ENCODE measurements at regions not wholly inside any gene's neighbourhood (a gene's known extent, or its start where the extent isn't known, plus 50 kb on each side); places are given as distances from the start of the nearest gene placed in this dataset.

DNA sequence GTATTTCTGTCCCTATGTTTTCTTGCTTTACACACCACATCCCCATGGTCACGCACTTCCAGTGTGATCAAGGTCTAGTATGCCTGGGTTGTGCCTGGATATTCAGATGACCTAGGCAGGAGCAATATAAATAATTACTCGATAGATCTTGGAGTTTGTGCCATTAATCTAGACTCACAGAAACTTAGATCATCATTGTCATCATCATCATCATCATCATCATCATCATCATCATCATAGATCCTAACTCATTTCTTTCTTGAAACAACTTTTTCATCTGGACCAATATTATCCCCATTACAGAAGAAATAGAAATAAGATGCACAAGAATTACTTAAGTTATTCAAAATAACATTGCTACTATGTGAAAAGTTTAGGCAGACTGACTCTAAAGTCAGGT is 130.3 kb upstream of the LRRTM4 start:
- Histone ChIP-seq H3K27me3 (ENCODE audit: control insufficient read depth, insufficient read depth, low read length) (no peaks in the 10 kb centered on the region), H3K4me3 (ENCODE audit: insufficient read depth, low read depth, low read length) (no peak overlapping the region), H2BK5ac (ENCODE audit: low read depth, low read length, poor library complexity, severe bottlenecking) (no peak overlapping the region), H3K4me2 (ENCODE audit: low read depth, low read length) (no peak overlapping the region), H3K79me1 (ENCODE audit: low read depth in 1 of 2, low read length in 2 of 2) (no peaks in the 10 kb centered on the region), H3K14ac (replicated peaks; ENCODE audit: low read depth, low read length) (no peak overlapping the region), H4K20me1 (ENCODE audit: insufficient read depth, low read length) (no peaks in the 10 kb centered on the region), H3K4ac (ENCODE audit: low read depth, low read length) (no peak overlapping the region), H3K9me3 (ENCODE audit: control insufficient read depth, insufficient read depth, low read length) (peaks cover 5% of the 10 kb centered on the region; the same call in 1 of the 2 replicates), H4K91ac (ENCODE audit: insufficient read depth, low read depth, low read length) (no peak overlapping the region), H2AFZ (replicated peaks; ENCODE audit: low read length, poor library complexity) (no peak overlapping the region), H3K18ac (ENCODE audit: low read depth, low read length) (no peak overlapping the region), H3K23ac (ENCODE audit: low read depth, low read length) (no peak overlapping the region), H3K9me1 (ENCODE audit: insufficient read depth, low read length) (no peaks in the 10 kb centered on the region), H3K4me1 (ENCODE audit: control insufficient read depth, insufficient read depth, low read length) (no peaks in the 10 kb centered on the region), H2BK15ac (ENCODE audit: low read depth, low read length) (no peak overlapping the region), H3K36me3 (ENCODE audit: control insufficient read depth, insufficient read depth, low read length) (no peaks in the 10 kb centered on the region), H2AK9ac (replicated peaks; ENCODE audit: low read depth, low read length, poor library complexity) (no peak overlapping the region), H3K56ac (ENCODE audit: extremely low read depth, insufficient read depth, low read length) (no peak overlapping the region), H2BK20ac (ENCODE audit: low read depth, low read length) (no peak overlapping the region), H3K9ac (ENCODE audit: low read depth, low read length) (no peak overlapping the region), H3K27ac (ENCODE audit: insufficient read depth, low read length) (no peak overlapping the region), H2AK5ac (ENCODE audit: low read depth, low read length) (no peak overlapping the region), H4K8ac (ENCODE audit: low read depth in 2 of 2, low read length in 2 of 2) (no peak overlapping the region), H4K5ac (ENCODE audit: low read depth, low read length) (no peak overlapping the region), H2BK120ac (ENCODE audit: low read depth, low read length) (no peak overlapping the region)
- TF ChIP-seq, protein P1, sequence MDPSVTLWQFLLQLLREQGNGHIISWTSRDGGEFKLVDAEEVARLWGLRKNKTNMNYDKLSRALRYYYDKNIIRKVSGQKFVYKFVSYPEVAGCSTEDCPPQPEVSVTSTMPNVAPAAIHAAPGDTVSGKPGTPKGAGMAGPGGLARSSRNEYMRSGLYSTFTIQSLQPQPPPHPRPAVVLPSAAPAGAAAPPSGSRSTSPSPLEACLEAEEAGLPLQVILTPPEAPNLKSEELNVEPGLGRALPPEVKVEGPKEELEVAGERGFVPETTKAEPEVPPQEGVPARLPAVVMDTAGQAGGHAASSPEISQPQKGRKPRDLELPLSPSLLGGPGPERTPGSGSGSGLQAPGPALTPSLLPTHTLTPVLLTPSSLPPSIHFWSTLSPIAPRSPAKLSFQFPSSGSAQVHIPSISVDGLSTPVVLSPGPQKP (IDR thresholded peaks at IDR 0.05; ENCODE audit: borderline replicate concordance, low read depth, low read length) = no peak
- TF ChIP-seq RCOR1 (IDR thresholded peaks at IDR 0.05; ENCODE audit: insufficient replicate concordance, low read length) (no peak), RAD21 (IDR thresholded peaks at IDR 0.05; ENCODE audit: low read length) (no peak), POLR2A (IDR thresholded peaks at IDR 0.05; ENCODE audit: low read depth, low read length) (no peak), BHLHE40 (IDR thresholded peaks at IDR 0.05; ENCODE audit: low read depth, low read length) (no peak), MAFK (IDR thresholded peaks at IDR 0.05; ENCODE audit: low read depth, low read length) (no peak), CHD1 (IDR thresholded peaks at IDR 0.05; ENCODE audit: low read depth, low read length) (no peak), NFE2L2 (IDR thresholded peaks at IDR 0.05; ENCODE audit: low read depth, low read length) (no peak), MXI1 (IDR thresholded peaks at IDR 0.05; ENCODE audit: borderline replicate concordance, low read depth, low read length) (no peak), SMC3 (IDR thresholded peaks at IDR 0.05; ENCODE audit: low read depth, low read length) (no peak), MAZ (IDR thresholded peaks at IDR 0.05; ENCODE audit: borderline replicate concordance, low read depth, low read length) (no peak), FOS (IDR thresholded peaks at IDR 0.05; ENCODE audit: low read depth, low read length) (no peak), RFX5 (IDR thresholded peaks at IDR 0.05; ENCODE audit: low read depth, low read length) (no peak), CEBPB (IDR thresholded peaks at IDR 0.05; ENCODE audit: low read depth, low read length) (no peak)
- TF ChIP-seq, protein P2, sequence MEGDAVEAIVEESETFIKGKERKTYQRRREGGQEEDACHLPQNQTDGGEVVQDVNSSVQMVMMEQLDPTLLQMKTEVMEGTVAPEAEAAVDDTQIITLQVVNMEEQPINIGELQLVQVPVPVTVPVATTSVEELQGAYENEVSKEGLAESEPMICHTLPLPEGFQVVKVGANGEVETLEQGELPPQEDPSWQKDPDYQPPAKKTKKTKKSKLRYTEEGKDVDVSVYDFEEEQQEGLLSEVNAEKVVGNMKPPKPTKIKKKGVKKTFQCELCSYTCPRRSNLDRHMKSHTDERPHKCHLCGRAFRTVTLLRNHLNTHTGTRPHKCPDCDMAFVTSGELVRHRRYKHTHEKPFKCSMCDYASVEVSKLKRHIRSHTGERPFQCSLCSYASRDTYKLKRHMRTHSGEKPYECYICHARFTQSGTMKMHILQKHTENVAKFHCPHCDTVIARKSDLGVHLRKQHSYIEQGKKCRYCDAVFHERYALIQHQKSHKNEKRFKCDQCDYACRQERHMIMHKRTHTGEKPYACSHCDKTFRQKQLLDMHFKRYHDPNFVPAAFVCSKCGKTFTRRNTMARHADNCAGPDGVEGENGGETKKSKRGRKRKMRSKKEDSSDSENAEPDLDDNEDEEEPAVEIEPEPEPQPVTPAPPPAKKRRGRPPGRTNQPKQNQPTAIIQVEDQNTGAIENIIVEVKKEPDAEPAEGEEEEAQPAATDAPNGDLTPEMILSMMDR (conservative IDR thresholded peaks at IDR 0.05; ENCODE audit: low read depth, low read length) = no peak
- TF ChIP-seq, protein P3, sequence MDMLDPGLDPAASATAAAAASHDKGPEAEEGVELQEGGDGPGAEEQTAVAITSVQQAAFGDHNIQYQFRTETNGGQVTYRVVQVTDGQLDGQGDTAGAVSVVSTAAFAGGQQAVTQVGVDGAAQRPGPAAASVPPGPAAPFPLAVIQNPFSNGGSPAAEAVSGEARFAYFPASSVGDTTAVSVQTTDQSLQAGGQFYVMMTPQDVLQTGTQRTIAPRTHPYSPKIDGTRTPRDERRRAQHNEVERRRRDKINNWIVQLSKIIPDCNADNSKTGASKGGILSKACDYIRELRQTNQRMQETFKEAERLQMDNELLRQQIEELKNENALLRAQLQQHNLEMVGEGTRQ (IDR thresholded peaks at IDR 0.05; ENCODE audit: low read depth, low read length) = no peak
- no TSS peak for BruUV-seq (replicated peaks)
- no peak for DNase-seq
- dilution Hi-C loops (cut with HindIII; ENCODE audit: low sequenced_read_pairs, unreplicated experiment) = no loop called here
- ChIA-PET CTCF (no interaction called here), POLR2A (ENCODE audit: unreplicated experiment) (no interaction called here)
- no peak for ATAC-seq (ENCODE audit: low read depth)
- WGBS, 2 experiments (ENCODE audit: extremely low coverage in 2 of 2, insufficient read length in 1 of 2) = no CpG with 5 or more reads among the region's 2 CpGs
- intact Hi-C loops (cut with micrococcal nuclease) = no loop called here
- in situ Hi-C loops (cut with MboI; ENCODE audit: low sequenced_read_pairs) = no loop called here

All from IMR-90 (cell line).